CD4-positive, alpha-beta T cell (primary cell): ENCODE measurements at regions not wholly inside any gene's neighbourhood (a gene's known extent, or its start where the extent isn't known, plus 50 kb on each side); places are given as distances from the start of the nearest gene placed in this dataset.

Source experiments
- ATAC-seq: fragments of 200-7000 bp; cut with Tn5 transposase; one replicate; pipeline ENCODE4 v1.10.0; 2022; ENCODE audit warnings: mild to moderate bottlenecking; ENCODE audit not compliant: poor library complexity
- CTCF ChIA-PET: fragments of 350-600 bp; sonication (Branson Sonifier 250); formaldehyde crosslinking; loops from one replicate; lab custom pipeline; 2021; ENCODE audit warnings: antibody characterized with exemption, inconsistent platforms; lab: Charles Lee
- POLR2A ChIA-PET: fragments of 350-600 bp; sonication (Branson Sonifier 250); formaldehyde crosslinking; loops from one replicate; lab custom pipeline; 2021; ENCODE audit warnings: antibody characterized with exemption, inconsistent platforms; lab: Charles Lee
- DNase-seq, 14 experiments: peaks; one replicate each; pipeline ENCODE4 v3.0.0-alpha.2; 2013 to 2020; ENCODE audit warnings: mixed read lengths in 2 of 14
- H3K27ac ChIP-seq, 2 donors: one replicate each; pipeline versions ENCODE4 v1.5.1 to v1.7.0; 2013; ENCODE audit warnings: low read length in 2 of 2, low read depth in 1 of 2, mild to moderate bottlenecking in 1 of 2
- H3K27me3 ChIP-seq, 2 experiments: 1 replicate in 1 of 2; 2 replicates in 1 of 2; pipeline versions ENCODE4 v1.6.1 to v1.7.0; 2013; ENCODE audit warnings: low read length in 2 of 2, control low read depth in 1 of 2, mild to moderate bottlenecking in 1 of 2, moderate library complexity in 1 of 2; ENCODE audit not compliant: insufficient read depth in 2 of 2, control insufficient read depth in 1 of 2
- H3K36me3 ChIP-seq: one replicate; pipeline ENCODE4 v1.6.1; 2013; ENCODE audit warnings: low read length, control low read depth; ENCODE audit not compliant: insufficient read depth
- H3K4me1 ChIP-seq: one replicate; pipeline ENCODE4 v1.6.1; 2013; ENCODE audit warnings: low read length, control low read depth; ENCODE audit not compliant: insufficient read depth
- H3K4me3 ChIP-seq: one replicate; pipeline ENCODE4 v1.5.1; 2013; ENCODE audit warnings: mild to moderate bottlenecking, low read length, moderate library complexity
- H3K9me3 ChIP-seq, 2 experiments: 1 replicate in 1 of 2; 2 replicates in 1 of 2; pipeline versions ENCODE4 v1.6.1 to v1.7.0; 2013; ENCODE audit warnings: low read length in 2 of 2, mild to moderate bottlenecking in 2 of 2, control low read depth in 1 of 2, moderate library complexity in 1 of 2; ENCODE audit not compliant: control insufficient read depth in 1 of 2, insufficient read depth in 1 of 2
- H3K27ac Mint-ChIP-seq: one replicate; pipeline ENCODE4 v1.8.0; 2020; ENCODE audit warnings: mixed read lengths
- H3K27me3 Mint-ChIP-seq: one replicate; pipeline ENCODE4 v1.8.0; 2021; ENCODE audit warnings: mixed read lengths
- H3K36me3 Mint-ChIP-seq: one replicate; pipeline ENCODE4 v1.8.0; 2021; ENCODE audit warnings: low read depth, mixed read lengths
- H3K4me1 Mint-ChIP-seq: one replicate; pipeline ENCODE4 v1.8.0; 2021; ENCODE audit warnings: low read depth, mixed read lengths
- H3K4me3 Mint-ChIP-seq: one replicate; pipeline ENCODE4 v1.8.0; 2020; ENCODE audit warnings: mild to moderate bottlenecking, mixed read lengths
- H3K9me3 Mint-ChIP-seq: one replicate; pipeline ENCODE4 v1.8.0; 2020; ENCODE audit warnings: mixed read lengths
- CTCF ChIP-seq: fragments of 200-600 bp; IDR thresholded peaks from one replicate; pipeline ENCODE4 v1.8.0; 2022; ENCODE audit warnings: antibody characterized with exemption, mild to moderate bottlenecking
- intact Hi-C, 2 experiments: fragments of 100-400 bp; cut with DNase I in 1 of 2; cut with micrococcal nuclease in 1 of 2; formaldehyde crosslinking; loops; one replicate each; pipeline versions ENCODE4 v1.15.1 to v1.9.0; 2023 to 2025; cut with DNase I, micrococcal nuclease

GRCh38 chr7:63040336-63040735 is 958.3 kb upstream of the ZNF722 start:
- H3K27me3 ChIP-seq = no peaks in the 10 kb centered on the region
- H3K36me3 Mint-ChIP-seq = peaks cover 9% of the 10 kb centered on the region
- no peak for TF ChIP-seq CTCF
- no peaks in the 10 kb centered on the region for H3K36me3 ChIP-seq
- CTCF ChIA-PET = no interaction called here
- no peaks in the 10 kb centered on the region for H3K27me3 Mint-ChIP-seq
- no peak overlapping the region for H3K4me3 ChIP-seq
- H3K27ac ChIP-seq = no peak overlapping the region
- POLR2A ChIA-PET = no interaction called here
- H3K27ac Mint-ChIP-seq = no peak overlapping the region
- H3K4me3 Mint-ChIP-seq = no peak overlapping the region
- DNase-seq (no peak), ATAC-seq (no peak)
- no peaks in the 10 kb centered on the region for H3K4me1 Mint-ChIP-seq
- intact Hi-C loops = no loop called here
- H3K4me1 ChIP-seq = no peaks in the 10 kb centered on the region
- peaks cover 14% of the 10 kb centered on the region for H3K9me3 Mint-ChIP-seq
- peaks cover 30 to 72% of the 10 kb centered on the region in 2 experiments for H3K9me3 ChIP-seq

GRCh38 chr7:63040966-63041610 is 957.6 kb upstream of the ZNF722 start:
- peaks cover 9% of the 10 kb centered on the region for H3K36me3 Mint-ChIP-seq
- no peaks in the 10 kb centered on the region for H3K4me1 Mint-ChIP-seq
- no peaks in the 10 kb centered on the region for H3K27me3 ChIP-seq
- peaks cover 32 to 77% of the 10 kb centered on the region in 2 experiments for H3K9me3 ChIP-seq
- H3K4me1 ChIP-seq = no peaks in the 10 kb centered on the region
- no peak for ATAC-seq
- no peak overlapping the region for H3K4me3 ChIP-seq
- ChIA-PET CTCF (no interaction called here), POLR2A (no interaction called here)
- DNase-seq = no peak
- no peak overlapping the region for H3K27ac Mint-ChIP-seq
- no peak for TF ChIP-seq CTCF
- no peaks in the 10 kb centered on the region for H3K27me3 Mint-ChIP-seq
- no peaks in the 10 kb centered on the region for H3K36me3 ChIP-seq
- intact Hi-C loops = no loop called here
- H3K9me3 Mint-ChIP-seq = peaks cover 10% of the 10 kb centered on the region
- no peak overlapping the region for H3K27ac ChIP-seq
- no peak overlapping the region for H3K4me3 Mint-ChIP-seq

GRCh38 chr7:63041786-63042185 is 956.9 kb upstream of the ZNF722 start:
- H3K9me3 ChIP-seq = peaks cover 33 to 83% of the 10 kb centered on the region in 2 experiments
- DNase-seq (no peak), ATAC-seq (no peak)
- no peaks in the 10 kb centered on the region for H3K4me1 ChIP-seq
- Mint-ChIP-seq H3K27me3 (no peaks in the 10 kb centered on the region), H3K27ac (no peak overlapping the region), H3K4me1 (no peaks in the 10 kb centered on the region), H3K4me3 (no peak overlapping the region), H3K9me3 (peaks cover 10% of the 10 kb centered on the region), H3K36me3 (peaks cover 9% of the 10 kb centered on the region)
- intact Hi-C loops = no loop called here
- H3K36me3 ChIP-seq = no peaks in the 10 kb centered on the region
- H3K27ac ChIP-seq = no peak overlapping the region
- TF ChIP-seq CTCF = no peak
- no peak overlapping the region for H3K4me3 ChIP-seq
- no peaks in the 10 kb centered on the region for H3K27me3 ChIP-seq
- ChIA-PET POLR2A (no interaction called here), CTCF (no interaction called here)
